Upper lobe of left lung (tissue), 4 donors: ENCODE measurements at regions not wholly inside any gene's neighbourhood (a gene's known extent, or its start where the extent isn't known, plus 50 kb on each side); places are given as distances from the start of the nearest gene placed in this dataset.

ENCODE experiments used
- CTCF ChIP-seq, 6 experiments: fragments of 450-650 bp in 4 of 6; fragments of 200-600 bp in 2 of 6; sonication (generic) in 2 of 6; IDR thresholded peaks; one replicate each; pipeline ENCODE4 v1.5.1; 2016 to 2019; ENCODE audit warnings: antibody characterized with exemption in 6 of 6
- POLR2A ChIP-seq, 4 donors: fragments of 450-650 bp; IDR thresholded peaks; one replicate each; pipeline ENCODE4 v1.5.1; 2016 to 2017; ENCODE audit warnings: antibody characterized with exemption in 4 of 4, mild to moderate bottlenecking in 2 of 4
- POLR2AphosphoS5 ChIP-seq, 2 donors: sonication (generic); formaldehyde crosslinking; IDR thresholded peaks; one replicate each; pipeline ENCODE4 v1.5.1; 2017; ENCODE audit warnings: antibody characterized with exemption in 2 of 2

GRCh38 chr18:35803551-35803950 lies 168.9 kb upstream of the RMP24 start:
- TF ChIP-seq CTCF (IDR thresholded peaks at IDR 0.05) (no peak), POLR2A (IDR thresholded peaks at IDR 0.05) (no peak), POLR2AphosphoS5 (IDR thresholded peaks at IDR 0.05) (no peak)
